H1 (cell line): ENCODE measurements at regions not wholly inside any gene's neighbourhood (a gene's known extent, or its start where the extent isn't known, plus 50 kb on each side); places are given as distances from the start of the nearest gene placed in this dataset.

Source experiments
- CTCF ChIA-PET: fragments of 300-600 bp; sonication (Branson Sonifier 250); formaldehyde crosslinking; loops from one replicate; lab custom pipeline; 2021; ENCODE audit not compliant: partially characterized antibody; lab: Charles Lee
- POLR2A ChIA-PET: fragments of 300-600 bp; sonication (Branson Sonifier 250); formaldehyde crosslinking; loops from one replicate; lab custom pipeline; 2021; ENCODE audit warnings: inconsistent platforms; ENCODE audit not compliant: partially characterized antibody; lab: Charles Lee
- DNase-seq, 2 experiments: peaks; one replicate each; pipeline versions ENCODE4 v3.0.0 to v3.0.0-alpha.2; 2010 to 2022; ENCODE audit warnings: low spot score in 2 of 2, low read depth in 1 of 2, mixed read lengths in 1 of 2
- FAIRE-seq: peaks from 2 replicates; lab custom pipeline; 2011; peaks lifted over from hg19 to GRCh38; lab: Jason Lieb, UNC
- H2AFZ ChIP-seq: 2 replicates; pipeline ENCODE4 v1.8.1; 2012; ENCODE audit warnings: low read length, inconsistent platforms
- H2AK5ac ChIP-seq: 2 replicates; pipeline ENCODE4 v1.6.1; 2013; ENCODE audit warnings: low read depth, low read length
- H2BK120ac ChIP-seq: replicated peaks from 2 replicates; pipeline ENCODE3; 2013; ENCODE audit warnings: low read depth, low read length, inconsistent platforms
- H2BK12ac ChIP-seq: 2 replicates; pipeline ENCODE4 v1.6.1; 2013; ENCODE audit warnings: low read depth, low read length
- H2BK15ac ChIP-seq: 2 replicates; pipeline ENCODE4 v1.6.1; 2013; ENCODE audit warnings: low read length
- H2BK20ac ChIP-seq: 2 replicates; pipeline ENCODE4 v1.6.1; 2013; ENCODE audit warnings: low read length
- H2BK5ac ChIP-seq: 2 replicates; pipeline ENCODE4 v1.6.1; 2013; ENCODE audit warnings: low read depth, low read length
- H3K14ac ChIP-seq: 2 replicates; pipeline ENCODE4 v1.6.1; 2013; ENCODE audit warnings: inconsistent platforms; ENCODE audit not compliant: insufficient read length
- H3K18ac ChIP-seq: 2 replicates; pipeline ENCODE4 v1.6.1; 2013; ENCODE audit warnings: low read length; ENCODE audit errors: extremely low read depth
- H3K23ac ChIP-seq: 2 replicates; pipeline ENCODE4 v1.6.1; 2013; ENCODE audit warnings: inconsistent platforms; ENCODE audit not compliant: insufficient read length
- H3K23me2 ChIP-seq: 2 replicates; pipeline ENCODE4 v1.6.1; 2013; ENCODE audit warnings: low read depth, low read length
- H3K27ac ChIP-seq: 2 replicates; pipeline ENCODE4 v1.6.1; 2011; ENCODE audit warnings: low read depth, low read length, inconsistent platforms
- H3K27me3 ChIP-seq, 4 experiments: replicated peaks in 1 of 4; 1 replicate in 1 of 4; 2 replicates in 3 of 4; pipeline versions ENCODE4 v1.6.1 to v1.8.1; 2011 to 2013; ENCODE audit warnings: low read length in 3 of 4, mild to moderate bottlenecking in 3 of 4, inconsistent platforms in 2 of 4, mixed read lengths in 2 of 4, moderate library complexity in 1 of 4; ENCODE audit not compliant: control insufficient read depth in 3 of 4, insufficient read depth in 3 of 4; ENCODE audit errors: extremely low read depth in 1 of 4
- H3K36me3 ChIP-seq, 4 experiments: 2 replicates each; pipeline versions ENCODE4 v1.6.1 to v1.8.1; 2011 to 2013; ENCODE audit warnings: mild to moderate bottlenecking in 4 of 4, low read length in 3 of 4, moderate library complexity in 2 of 4, control low read depth in 1 of 4, inconsistent platforms in 1 of 4; ENCODE audit not compliant: insufficient read depth in 4 of 4, control insufficient read depth in 2 of 4
- H3K4ac ChIP-seq: replicated peaks from 2 replicates; pipeline ENCODE3; 2013; ENCODE audit warnings: low read length, low read depth, mixed read lengths, inconsistent platforms; ENCODE audit not compliant: insufficient read length
- H3K4me1 ChIP-seq, 4 experiments: replicated peaks in 1 of 4; 1 replicate in 1 of 4; 2 replicates in 3 of 4; pipeline versions ENCODE4 v1.6.1 to v1.8.1; 2011 to 2013; ENCODE audit warnings: low read length in 3 of 4, inconsistent platforms in 2 of 4, mixed read lengths in 1 of 4; ENCODE audit not compliant: insufficient read depth in 4 of 4, control insufficient read depth in 3 of 4
- H3K4me2 ChIP-seq, 2 experiments: 2 replicates each; pipeline versions ENCODE4 v1.6.1 to v1.8.1; 2011 to 2013; ENCODE audit warnings: low read depth in 2 of 2, low read length in 2 of 2, control low read depth in 1 of 2, inconsistent platforms in 1 of 2, mild to moderate bottlenecking in 1 of 2; ENCODE audit not compliant: insufficient read depth in 1 of 2
- H3K4me3 ChIP-seq, 4 experiments: fragments of 200-600, 300-600 bp in 1 of 4; sonication (generic), shearing (Covaris generic), sonication (Bioruptor Twin) in 1 of 4; 2 replicates each; pipeline versions ENCODE4 v1.5.1 to v1.8.1; 2011 to 2016; ENCODE audit warnings: low read length in 4 of 4, low read depth in 3 of 4, control low read depth in 2 of 4, inconsistent platforms in 2 of 4, mild to moderate bottlenecking in 2 of 4, mixed read lengths in 1 of 4, moderate library complexity in 1 of 4; ENCODE audit not compliant: insufficient read depth in 2 of 4; ENCODE audit errors: extremely low read depth in 1 of 4
- H3K56ac ChIP-seq: replicated peaks from 2 replicates; pipeline ENCODE3; 2013; ENCODE audit warnings: low read depth, mild to moderate bottlenecking, mixed read lengths, low read length, inconsistent platforms; ENCODE audit not compliant: insufficient read length
- H3K79me1 ChIP-seq: 2 replicates; pipeline ENCODE4 v1.6.1; 2013; ENCODE audit warnings: low read depth, low read length, control low read depth
- H3K79me2 ChIP-seq, 2 experiments: 2 replicates each; pipeline versions ENCODE4 v1.6.1 to v1.8.1; 2012 to 2013; ENCODE audit warnings: low read length in 2 of 2, mild to moderate bottlenecking in 2 of 2, inconsistent platforms in 1 of 2; ENCODE audit not compliant: insufficient read depth in 2 of 2, control insufficient read depth in 1 of 2
- H3K9ac ChIP-seq, 4 experiments: replicated peaks in 1 of 4; 1 replicate in 1 of 4; 2 replicates in 3 of 4; pipeline versions ENCODE4 v1.6.1 to v1.8.1; 2011 to 2013; ENCODE audit warnings: low read depth in 3 of 4, low read length in 3 of 4, control low read depth in 2 of 4, mild to moderate bottlenecking in 2 of 4, moderate library complexity in 2 of 4, inconsistent platforms in 1 of 4; ENCODE audit errors: extremely low read depth in 1 of 4
- H3K9me3 ChIP-seq, 2 experiments: 2 replicates each; pipeline versions ENCODE4 v1.6.1 to v1.8.1; 2012 to 2013; ENCODE audit warnings: mild to moderate bottlenecking in 2 of 2, moderate library complexity in 2 of 2, control low read depth in 1 of 2, inconsistent platforms in 1 of 2, low read depth in 1 of 2, low read length in 1 of 2, mixed read lengths in 1 of 2; ENCODE audit not compliant: insufficient read depth in 2 of 2
- H4K20me1 ChIP-seq, 2 experiments: replicated peaks in 1 of 2; 2 replicates each; pipeline versions ENCODE3 to v1.8.1; 2011 to 2013; ENCODE audit warnings: inconsistent platforms in 2 of 2, low read length in 2 of 2, mild to moderate bottlenecking in 1 of 2; ENCODE audit not compliant: insufficient read depth in 2 of 2, control insufficient read depth in 1 of 2
- H4K5ac ChIP-seq: 2 replicates; pipeline ENCODE4 v1.6.1; 2013; ENCODE audit warnings: low read length, low read depth, mixed read lengths, inconsistent platforms; ENCODE audit not compliant: insufficient read length
- H4K8ac ChIP-seq: 2 replicates; pipeline ENCODE4 v1.8.0; 2013; ENCODE audit warnings: mild to moderate bottlenecking, moderate library complexity, low read length, inconsistent platforms; ENCODE audit not compliant: insufficient read depth; ENCODE audit errors: extremely low read depth
- H4K91ac ChIP-seq: replicated peaks from 2 replicates; pipeline ENCODE3; 2013; ENCODE audit warnings: low read length, mixed read lengths, inconsistent platforms; ENCODE audit not compliant: insufficient read length
- BRCA1 ChIP-seq: IDR thresholded peaks from 2 replicates; pipeline ENCODE4 v1.6.1; 2012; ENCODE audit warnings: low read depth, low read length, improper control_type of control experiment
- EGR1 ChIP-seq: IDR thresholded peaks from 2 replicates; pipeline ENCODE4 v1.6.1; 2011; ENCODE audit warnings: low read depth, low read length, borderline replicate concordance
- GTF2F1 ChIP-seq: IDR thresholded peaks from 2 replicates; pipeline ENCODE4 v1.6.1; 2012; ENCODE audit warnings: low read depth, low read length, improper control_type of control experiment, borderline replicate concordance
- HDAC2 ChIP-seq, 2 experiments: fragments of 300-600 bp in 1 of 2; sonication (generic) in 1 of 2; IDR thresholded peaks; 2 replicates each; pipeline ENCODE4 v1.6.1; 2011 to 2012; ENCODE audit warnings: low read depth in 2 of 2, low read length in 2 of 2, mild to moderate bottlenecking in 2 of 2, moderate library complexity in 2 of 2, borderline replicate concordance in 1 of 2, inconsistent platforms in 1 of 2
- JUND ChIP-seq: IDR thresholded peaks from 2 replicates; pipeline ENCODE4 v1.6.1; 2011; ENCODE audit warnings: mild to moderate bottlenecking, improper control_type of control experiment, low read length
- RAD21 ChIP-seq, 2 experiments: IDR thresholded peaks in 1 of 2; conservative IDR thresholded peaks in 1 of 2; 2 replicates each; pipeline ENCODE4 v1.6.1; 2011; ENCODE audit warnings: low read depth in 2 of 2, low read length in 2 of 2, improper control_type of control experiment in 1 of 2, inconsistent platforms in 1 of 2, mild to moderate bottlenecking in 1 of 2, moderate library complexity in 1 of 2
- SIRT6 ChIP-seq: IDR thresholded peaks from one replicate; pipeline ENCODE4 v1.7.1; 2012; ENCODE audit warnings: low read length, inconsistent platforms
- SP1 ChIP-seq: IDR thresholded peaks from 2 replicates; pipeline ENCODE4 v1.6.1; 2011; ENCODE audit warnings: low read depth, low read length
- TBP ChIP-seq: IDR thresholded peaks from 2 replicates; pipeline ENCODE4 v1.6.1; 2011; ENCODE audit warnings: low read depth, low read length, improper control_type of control experiment
- YY1 ChIP-seq: IDR thresholded peaks from 2 replicates; pipeline ENCODE4 v1.6.1; 2011; ENCODE audit warnings: low read depth, mild to moderate bottlenecking, low read length
- WGBS, 2 experiments: shearing (Covaris generic) in 1 of 2; methylation state at CpG; one replicate each; pipeline versions ENCODE4 v1.1.6 to v1.1.7; 2013 to 2015; ENCODE audit warnings: low lambda C conversion rate in 2 of 2, mixed read lengths in 2 of 2, inconsistent platforms in 1 of 2, low coverage in 1 of 2, missing lambda C conversion rate in 1 of 2; ENCODE audit not compliant: insufficient replicate concordance in 2 of 2, insufficient coverage in 1 of 2, insufficient read length in 1 of 2; ENCODE audit errors: extremely low coverage in 1 of 2, missing lambda C conversion rate in 1 of 2; 5-methylcytosine and 5-hydroxymethylcytosine counted together
- TF ChIP-seq, protein P1 (sequence below), 3 experiments: IDR thresholded peaks; 1 replicate in 2 of 3; 2 replicates in 1 of 3; pipeline versions ENCODE4 v1.5.1 to v1.6.1; 2011; ENCODE audit warnings: low read length in 3 of 3, mild to moderate bottlenecking in 3 of 3, inconsistent platforms in 2 of 3, low read depth in 1 of 3, moderate library complexity in 1 of 3; ENCODE audit not compliant: insufficient read depth in 1 of 3; ENCODE audit errors: control extremely low read depth in 1 of 3

DNA sequence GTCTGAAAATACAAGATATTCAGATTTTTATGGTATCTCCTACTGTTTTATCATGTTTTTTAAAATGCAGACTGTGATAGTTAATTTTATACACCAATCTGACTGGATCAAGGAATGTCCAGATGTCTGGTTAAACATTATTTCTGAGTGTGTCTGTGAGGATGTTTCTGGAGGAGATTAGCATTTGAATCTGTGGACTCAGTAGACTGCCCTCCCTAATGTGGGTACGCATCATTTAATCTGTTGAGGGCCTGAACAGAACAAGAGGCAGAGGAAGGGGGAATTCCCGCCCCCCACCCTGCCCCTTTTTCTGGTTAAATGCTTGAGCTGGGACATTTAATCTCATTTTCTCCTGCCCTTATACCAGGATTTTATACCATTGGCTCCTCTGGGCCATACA, 72.1 kb downstream of the AVPR1A start:
- H3K27ac ChIP-seq, result no peak overlapping the region
- POLR2A ChIA-PET, result interaction anchor here (0.6 kb wide), 1 partner anchor 27 kb away, joined by 3 read pairs; no protein-coding TSS in a partner anchor
- H3K14ac ChIP-seq, result no peak overlapping the region
- no peak overlapping the region for H2BK20ac ChIP-seq
- H3K9ac ChIP-seq, result no peak overlapping the region
- H3K4ac ChIP-seq, result no peak overlapping the region
- no peaks in the 10 kb centered on the region for H3K9me3 ChIP-seq
- no peak overlapping the region for H3K56ac ChIP-seq
- no peaks in the 10 kb centered on the region for H3K36me3 ChIP-seq
- CTCF ChIA-PET, result interaction anchor here (0.6 to 2.8 kb wide), 3 partner anchors 10 to 66 kb away, joined by 3 to 16 read pairs (median 6); no protein-coding TSS in a partner anchor
- no peak overlapping the region for H2AK5ac ChIP-seq
- H3K4me1 ChIP-seq, result peaks cover 0 to 3% (median 0%) of the 10 kb centered on the region in 4 experiments; a peak in 1 of 7 replicates
- no peak overlapping the region for H2BK15ac ChIP-seq
- H2AFZ ChIP-seq, result no peak overlapping the region
- no peak overlapping the region for H4K5ac ChIP-seq
- no peak overlapping the region for H2BK5ac ChIP-seq
- no peaks in the 10 kb centered on the region for H3K23me2 ChIP-seq
- no peaks in the 10 kb centered on the region for H3K79me1 ChIP-seq
- DNase-seq (no peak), FAIRE-seq (no peak)
- H3K79me2 ChIP-seq, result no peaks in the 10 kb centered on the region
- H3K4me2 ChIP-seq, result no peak overlapping the region
- no peaks in the 10 kb centered on the region for H3K27me3 ChIP-seq
- no peak overlapping the region for H2BK12ac ChIP-seq
- no peak overlapping the region for H3K23ac ChIP-seq
- no peak overlapping the region for H4K8ac ChIP-seq
- H2BK120ac ChIP-seq, result no peak overlapping the region
- H3K4me3 ChIP-seq, result no peak overlapping the region
- no peak for TF ChIP-seq HDAC2 (IDR thresholded peaks at IDR 0.05; ENCODE audit: borderline replicate concordance in 1 of 2, low read depth in 2 of 2, low read length in 2 of 2)
- no peak for TF ChIP-seq EGR1
- TF ChIP-seq JUND, result no peak
- TF ChIP-seq SP1, result no peak
- no peak for TF ChIP-seq YY1
- TF ChIP-seq SIRT6, result no peak
- TF ChIP-seq BRCA1, result no peak
- TF ChIP-seq RAD21 (IDR thresholded peaks at IDR 0.05 in 1 of 2, conservative IDR thresholded peaks at IDR 0.05 in 1 of 2; ENCODE audit: low read depth in 2 of 2, low read length in 2 of 2), result no peak
- TF ChIP-seq, protein P1, sequence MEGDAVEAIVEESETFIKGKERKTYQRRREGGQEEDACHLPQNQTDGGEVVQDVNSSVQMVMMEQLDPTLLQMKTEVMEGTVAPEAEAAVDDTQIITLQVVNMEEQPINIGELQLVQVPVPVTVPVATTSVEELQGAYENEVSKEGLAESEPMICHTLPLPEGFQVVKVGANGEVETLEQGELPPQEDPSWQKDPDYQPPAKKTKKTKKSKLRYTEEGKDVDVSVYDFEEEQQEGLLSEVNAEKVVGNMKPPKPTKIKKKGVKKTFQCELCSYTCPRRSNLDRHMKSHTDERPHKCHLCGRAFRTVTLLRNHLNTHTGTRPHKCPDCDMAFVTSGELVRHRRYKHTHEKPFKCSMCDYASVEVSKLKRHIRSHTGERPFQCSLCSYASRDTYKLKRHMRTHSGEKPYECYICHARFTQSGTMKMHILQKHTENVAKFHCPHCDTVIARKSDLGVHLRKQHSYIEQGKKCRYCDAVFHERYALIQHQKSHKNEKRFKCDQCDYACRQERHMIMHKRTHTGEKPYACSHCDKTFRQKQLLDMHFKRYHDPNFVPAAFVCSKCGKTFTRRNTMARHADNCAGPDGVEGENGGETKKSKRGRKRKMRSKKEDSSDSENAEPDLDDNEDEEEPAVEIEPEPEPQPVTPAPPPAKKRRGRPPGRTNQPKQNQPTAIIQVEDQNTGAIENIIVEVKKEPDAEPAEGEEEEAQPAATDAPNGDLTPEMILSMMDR (IDR thresholded peaks at IDR 0.05; ENCODE audit: control extremely low read depth in 1 of 3, insufficient read depth in 1 of 3, low read depth in 1 of 3, low read length in 3 of 3), result no peak
- no peak for TF ChIP-seq GTF2F1
- no peak for TF ChIP-seq TBP
- H4K91ac ChIP-seq, result no peak overlapping the region
- H3K18ac ChIP-seq, result no peak overlapping the region
- H4K20me1 ChIP-seq, result no peaks in the 10 kb centered on the region
- 84% methylated on average over 2 of the region's 2 CpGs; no CpG with 5 or more reads in 1 of the 2 experiments for WGBS, 2 experiments
